H9 (cell line): ENCODE measurements at regions not wholly inside any gene's neighbourhood (a gene's known extent, or its start where the extent isn't known, plus 50 kb on each side); places are given as distances from the start of the nearest gene placed in this dataset.

ENCODE experiments used
- DNase-seq: peaks from one replicate; pipeline ENCODE4 v3.0.0-alpha.2; 2017
- H2AFZ ChIP-seq: one replicate; pipeline ENCODE4 v1.6.1; 2013; ENCODE audit warnings: mild to moderate bottlenecking, low read length, control low read depth, moderate library complexity
- H2AK5ac ChIP-seq: 2 replicates; pipeline ENCODE4 v1.6.1; 2013; ENCODE audit warnings: low read length, control low read depth, mixed read lengths; ENCODE audit not compliant: insufficient read length
- H2BK120ac ChIP-seq: one replicate; pipeline ENCODE4 v1.6.1; 2013; ENCODE audit warnings: low read depth, mild to moderate bottlenecking, low read length, control low read depth, inconsistent platforms; ENCODE audit not compliant: poor library complexity, severe bottlenecking
- H2BK12ac ChIP-seq: 2 replicates; pipeline ENCODE4 v1.6.1; 2013; ENCODE audit warnings: low read length, control low read depth, mixed read lengths, low read depth; ENCODE audit not compliant: insufficient read length
- H2BK15ac ChIP-seq: 2 replicates; pipeline ENCODE4 v1.6.1; 2013; ENCODE audit warnings: low read depth, low read length, control low read depth
- H2BK20ac ChIP-seq: one replicate; pipeline ENCODE4 v1.6.1; 2013; ENCODE audit warnings: low read depth, mild to moderate bottlenecking, low read length, control low read depth, inconsistent platforms; ENCODE audit not compliant: poor library complexity, severe bottlenecking
- H2BK5ac ChIP-seq: 2 replicates; pipeline ENCODE4 v1.6.1; 2013; ENCODE audit warnings: low read length, control low read depth, mixed read lengths; ENCODE audit not compliant: insufficient read length
- H3K14ac ChIP-seq: 2 replicates; pipeline ENCODE4 v1.6.1; 2013; ENCODE audit warnings: low read length, control low read depth; ENCODE audit not compliant: insufficient read depth
- H3K18ac ChIP-seq: 2 replicates; pipeline ENCODE4 v1.6.1; 2013; ENCODE audit warnings: low read depth, mild to moderate bottlenecking, mixed read lengths, low read length, control low read depth; ENCODE audit not compliant: insufficient read length
- H3K23ac ChIP-seq: 2 replicates; pipeline ENCODE4 v1.6.1; 2013; ENCODE audit warnings: low read length, control low read depth, mixed read lengths, low read depth; ENCODE audit not compliant: insufficient read length
- H3K23me2 ChIP-seq: 2 replicates; pipeline ENCODE4 v1.6.1; 2013; ENCODE audit warnings: low read depth, mild to moderate bottlenecking, mixed read lengths, low read length, control low read depth; ENCODE audit not compliant: insufficient read length, poor library complexity, severe bottlenecking
- H3K27ac ChIP-seq: 2 replicates; pipeline ENCODE4 v1.5.1; 2013; ENCODE audit warnings: low read length, control low read depth, mixed read lengths, low read depth; ENCODE audit not compliant: insufficient read length
- H3K27me3 ChIP-seq: 2 replicates; pipeline ENCODE4 v1.6.1; 2013; ENCODE audit warnings: low read length, control low read depth, inconsistent platforms; ENCODE audit not compliant: insufficient read depth
- H3K4ac ChIP-seq: 2 replicates; pipeline ENCODE4 v1.6.1; 2013; ENCODE audit warnings: low read depth, mild to moderate bottlenecking, control low read depth, inconsistent platforms, low read length, moderate library complexity
- H3K4me1 ChIP-seq: 2 replicates; pipeline ENCODE4 v1.6.1; 2013; ENCODE audit warnings: low read length, control low read depth, inconsistent platforms; ENCODE audit not compliant: insufficient read depth
- H3K4me2 ChIP-seq: 2 replicates; pipeline ENCODE4 v1.6.1; 2013; ENCODE audit warnings: low read length, control low read depth, mixed read lengths; ENCODE audit not compliant: insufficient read length, insufficient read depth
- H3K56ac ChIP-seq: 2 replicates; pipeline ENCODE4 v1.6.1; 2013; ENCODE audit warnings: low read depth, mild to moderate bottlenecking, mixed read lengths, low read length, control low read depth; ENCODE audit not compliant: insufficient read length
- H3K79me1 ChIP-seq: 2 replicates; pipeline ENCODE4 v1.6.1; 2013; ENCODE audit warnings: low read depth, mild to moderate bottlenecking, moderate library complexity, low read length, control low read depth, inconsistent platforms; ENCODE audit not compliant: insufficient read depth, poor library complexity, severe bottlenecking
- H3K79me2 ChIP-seq: 2 replicates; pipeline ENCODE4 v1.6.1; 2013; ENCODE audit warnings: low read length, control low read depth, inconsistent platforms; ENCODE audit not compliant: insufficient read depth
- H3K9ac ChIP-seq: 2 replicates; pipeline ENCODE4 v1.6.1; 2013; ENCODE audit warnings: low read length, control low read depth, mixed read lengths; ENCODE audit not compliant: insufficient read length; ENCODE audit errors: extremely low read depth
- H3K9me3 ChIP-seq: one replicate; pipeline ENCODE4 v1.6.1; 2013; ENCODE audit warnings: low read depth, low read length, inconsistent platforms; ENCODE audit not compliant: control insufficient read depth
- H3T11ph ChIP-seq: one replicate; pipeline ENCODE4 v1.6.1; 2013; ENCODE audit warnings: mild to moderate bottlenecking, low read length, control low read depth, inconsistent platforms
- H4K20me1 ChIP-seq: one replicate; pipeline ENCODE4 v1.6.1; 2013; ENCODE audit not compliant: control insufficient read depth, insufficient read length, insufficient read depth
- H4K5ac ChIP-seq: 2 replicates; pipeline ENCODE4 v1.6.1; 2013; ENCODE audit warnings: low read depth, mild to moderate bottlenecking, mixed read lengths, low read length, control low read depth; ENCODE audit not compliant: insufficient read length
- H4K8ac ChIP-seq: replicated peaks from 2 replicates; pipeline ENCODE4 v1.6.1; 2013; ENCODE audit warnings: low read length, control low read depth, mixed read lengths, low read depth; ENCODE audit not compliant: insufficient read length
- H4K91ac ChIP-seq: 2 replicates; pipeline ENCODE4 v1.6.1; 2013; ENCODE audit warnings: low read depth, mild to moderate bottlenecking, moderate library complexity, mixed read lengths, low read length, control low read depth; ENCODE audit not compliant: insufficient read length
- H3K27ac Mint-ChIP-seq, 3 experiments: 2 replicates in 2 of 3; 3 replicates in 1 of 3; pipeline ENCODE4 v1.8.0; 2020 to 2021; ENCODE audit warnings: mixed read lengths in 3 of 3, mild to moderate bottlenecking in 1 of 3, moderate library complexity in 1 of 3
- H3K27me3 Mint-ChIP-seq: 2 replicates; pipeline ENCODE4 v1.8.0; 2021; ENCODE audit warnings: low read depth, mild to moderate bottlenecking, moderate library complexity, mixed read lengths
- H3K36me3 Mint-ChIP-seq, 3 experiments: 2 replicates in 2 of 3; 3 replicates in 1 of 3; pipeline ENCODE4 v1.8.0; 2020 to 2021; ENCODE audit warnings: low read depth in 3 of 3, mixed read lengths in 3 of 3; ENCODE audit not compliant: insufficient read depth in 1 of 3
- H3K4me1 Mint-ChIP-seq, 2 experiments: 2 replicates each; pipeline ENCODE4 v1.8.0; 2020; ENCODE audit warnings: mixed read lengths in 2 of 2
- H3K4me3 Mint-ChIP-seq, 2 experiments: 2 replicates in 1 of 2; 3 replicates in 1 of 2; pipeline ENCODE4 v1.8.0; 2020 to 2021; ENCODE audit warnings: mild to moderate bottlenecking in 2 of 2, mixed read lengths in 2 of 2, moderate library complexity in 1 of 2
- H3K9me3 Mint-ChIP-seq, 2 experiments: 2 replicates in 1 of 2; 3 replicates in 1 of 2; pipeline ENCODE4 v1.8.0; 2020; ENCODE audit warnings: mild to moderate bottlenecking in 2 of 2, mixed read lengths in 2 of 2, moderate library complexity in 1 of 2
- WGBS: extraction: QIAGEN DNeasy Blood & Tissue Kit; methylation state at CpG from one replicate; pipeline ENCODE4 v1.1.7; 2013; ENCODE audit warnings: missing lambda C conversion rate, low lambda C conversion rate, mixed read lengths; ENCODE audit not compliant: insufficient read length; ENCODE audit errors: extremely low coverage; 5-methylcytosine and 5-hydroxymethylcytosine counted together
- TF ChIP-seq, protein P1 (sequence below): fragments of 200-600 bp; sonication (generic); conservative IDR thresholded peaks from 3 replicates; pipeline ENCODE4 v1.8.0; 2021; ENCODE audit warnings: antibody characterized with exemption, mild to moderate bottlenecking

DNA sequence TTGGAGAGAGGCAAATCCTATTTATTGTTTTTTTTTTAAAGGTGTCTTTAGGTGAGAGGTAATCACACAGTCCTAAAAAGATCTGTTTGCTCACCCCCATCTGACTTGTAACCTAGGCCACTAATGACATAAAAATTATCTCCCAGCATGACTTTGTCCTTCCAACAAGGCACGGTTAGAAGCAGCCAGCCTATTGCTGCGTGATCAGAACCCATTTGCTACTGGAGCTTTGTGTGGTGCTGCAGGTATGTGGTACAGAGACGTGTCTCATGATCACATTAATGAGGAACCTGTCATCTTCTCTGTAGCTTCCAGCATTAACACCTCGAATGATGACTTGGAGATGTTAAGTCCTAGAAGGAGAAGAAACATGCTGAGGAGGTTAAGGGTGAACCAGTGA lies 555.8 kb upstream of the TLE4 start:
- Histone ChIP-seq H3K56ac (no peak overlapping the region), H2AK5ac (no peak overlapping the region), H2BK5ac (no peak overlapping the region), H2BK120ac (no peak overlapping the region), H3K27me3 (no peaks in the 10 kb centered on the region), H3K4me2 (no peak overlapping the region), H3K9me3 (no peaks in the 10 kb centered on the region), H3K4me1 (no peaks in the 10 kb centered on the region), H2BK20ac (no peak overlapping the region), H4K20me1 (no peaks in the 10 kb centered on the region), H4K91ac (no peak overlapping the region), H3K23ac (no peak overlapping the region), H2BK12ac (no peak overlapping the region), H3K18ac (no peak overlapping the region), H3K27ac (no peak overlapping the region), H4K5ac (no peak overlapping the region), H2AFZ (no peak overlapping the region), H3K79me1 (no peaks in the 10 kb centered on the region), H3K23me2 (no peaks in the 10 kb centered on the region), H3K9ac (no peak overlapping the region), H3T11ph (no peak overlapping the region), H3K4ac (no peak overlapping the region), H3K14ac (no peak overlapping the region), H4K8ac (no peak overlapping the region), H3K79me2 (no peaks in the 10 kb centered on the region), H2BK15ac (no peak overlapping the region)
- peak overlapping the region in 1 of 3 experiments; percentile 62; a peak in 1 of 7 replicates for H3K27ac Mint-ChIP-seq
- WGBS: no CpG with 5 or more reads among the region's 4 CpGs
- no peak for DNase-seq
- H3K4me3 Mint-ChIP-seq: no peak overlapping the region
- no peaks in the 10 kb centered on the region for H3K27me3 Mint-ChIP-seq
- peaks cover 5 to 6% of the 10 kb centered on the region in 2 experiments; a peak in 3 of 4 replicates for H3K4me1 Mint-ChIP-seq
- no peaks in the 10 kb centered on the region for H3K9me3 Mint-ChIP-seq
- H3K36me3 Mint-ChIP-seq: no peaks in the 10 kb centered on the region
- TF ChIP-seq, protein P1, sequence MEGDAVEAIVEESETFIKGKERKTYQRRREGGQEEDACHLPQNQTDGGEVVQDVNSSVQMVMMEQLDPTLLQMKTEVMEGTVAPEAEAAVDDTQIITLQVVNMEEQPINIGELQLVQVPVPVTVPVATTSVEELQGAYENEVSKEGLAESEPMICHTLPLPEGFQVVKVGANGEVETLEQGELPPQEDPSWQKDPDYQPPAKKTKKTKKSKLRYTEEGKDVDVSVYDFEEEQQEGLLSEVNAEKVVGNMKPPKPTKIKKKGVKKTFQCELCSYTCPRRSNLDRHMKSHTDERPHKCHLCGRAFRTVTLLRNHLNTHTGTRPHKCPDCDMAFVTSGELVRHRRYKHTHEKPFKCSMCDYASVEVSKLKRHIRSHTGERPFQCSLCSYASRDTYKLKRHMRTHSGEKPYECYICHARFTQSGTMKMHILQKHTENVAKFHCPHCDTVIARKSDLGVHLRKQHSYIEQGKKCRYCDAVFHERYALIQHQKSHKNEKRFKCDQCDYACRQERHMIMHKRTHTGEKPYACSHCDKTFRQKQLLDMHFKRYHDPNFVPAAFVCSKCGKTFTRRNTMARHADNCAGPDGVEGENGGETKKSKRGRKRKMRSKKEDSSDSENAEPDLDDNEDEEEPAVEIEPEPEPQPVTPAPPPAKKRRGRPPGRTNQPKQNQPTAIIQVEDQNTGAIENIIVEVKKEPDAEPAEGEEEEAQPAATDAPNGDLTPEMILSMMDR: no peak
